Transverse colon (tissue), 4 donors: ENCODE measurements at regions not wholly inside any gene's neighbourhood (a gene's known extent, or its start where the extent isn't known, plus 50 kb on each side); places are given as distances from the start of the nearest gene placed in this dataset.
"Not testable (repeated sequence)": the region's sequence is repeated elsewhere in the genome, so short reads cannot be mapped to it uniquely, and the experiment has no call there.

ENCODE experiments used
- DNase-seq: peaks from one replicate; pipeline ENCODE4 v3.0.0-alpha.2; 2019
- H3K27ac ChIP-seq, 4 donors: fragments of 200-600 bp; sonication (generic); 2 replicates each; pipeline ENCODE4 v1.5.1; 2016 to 2018; ENCODE audit warnings: inconsistent platforms in 4 of 4
- H3K27me3 ChIP-seq: fragments of 200-600 bp; sonication (generic); 2 replicates; pipeline ENCODE4 v1.5.1; 2017; ENCODE audit warnings: inconsistent platforms
- H3K36me3 ChIP-seq, 4 donors: fragments of 200-600 bp; sonication (generic); 2 replicates each; pipeline ENCODE4 v1.5.1; 2017 to 2019; ENCODE audit warnings: inconsistent platforms in 4 of 4
- H3K4me1 ChIP-seq, 4 donors: fragments of 200-600 bp; sonication (generic); 2 replicates each; pipeline ENCODE4 v1.5.1; 2017 to 2020; ENCODE audit warnings: inconsistent platforms in 4 of 4
- H3K4me3 ChIP-seq, 4 donors: fragments of 200-600 bp; sonication (generic); 1 replicate in 1 of 4; 2 replicates in 3 of 4; pipeline versions ENCODE4 v1.5.1 to v1.6.1; 2017 to 2019; ENCODE audit warnings: inconsistent platforms in 4 of 4
- H3K9me3 ChIP-seq, 2 donors: fragments of 200-600 bp; sonication (generic); 2 replicates each; pipeline ENCODE4 v1.5.1; 2017 to 2019; ENCODE audit warnings: inconsistent platforms in 2 of 2
- EP300 ChIP-seq: sonication (generic); formaldehyde crosslinking; IDR thresholded peaks from one replicate; pipeline ENCODE4 v1.6.1; 2017; ENCODE audit warnings: antibody characterized with exemption, low read depth
- POLR2A ChIP-seq: fragments of 450-650 bp; IDR thresholded peaks from one replicate; pipeline ENCODE4 v1.6.1; 2016; ENCODE audit warnings: antibody characterized with exemption, mild to moderate bottlenecking, moderate library complexity
- POLR2AphosphoS5 ChIP-seq, 3 donors: sonication (generic); formaldehyde crosslinking; IDR thresholded peaks; one replicate each; pipeline ENCODE4 v1.6.1; 2016; ENCODE audit warnings: antibody characterized with exemption in 3 of 3
- WGBS, 2 donors: methylation state at CpG; one replicate each; pipeline ENCODE4 v1.1.5; 2018; ENCODE audit warnings: low coverage in 1 of 2; 5-methylcytosine and 5-hydroxymethylcytosine counted together
- in situ Hi-C, 4 donors: fragments of 200-750 bp; cut with MboI; loops; one replicate each; pipeline versions ENCODE4 v1.15.0 to v1.15.1; 2017; ENCODE audit warnings: low sequenced_read_pairs in 3 of 4, low pct_ligation_motif_present in 1 of 4, low pct_unique_long_range_greater_than_20kb in 1 of 4
- intact Hi-C: fragments of 100-400 bp; cut with DNase I; formaldehyde crosslinking; loops from one replicate; pipeline ENCODE4 v1.15.1; 2023; ENCODE audit warnings: low total_unique reads
- TF ChIP-seq, protein P1 (sequence below), 5 experiments: fragments of 200-600 bp in 3 of 5; fragments of 450-650 bp in 2 of 5; sonication (generic) in 3 of 5; IDR thresholded peaks; 1 replicate in 2 of 5; 2 replicates in 3 of 5; pipeline ENCODE4 v1.5.1; 2016 to 2017; ENCODE audit warnings: antibody characterized with exemption in 5 of 5, inconsistent platforms in 3 of 5, mild to moderate bottlenecking in 2 of 5, moderate library complexity in 1 of 5

DNA sequence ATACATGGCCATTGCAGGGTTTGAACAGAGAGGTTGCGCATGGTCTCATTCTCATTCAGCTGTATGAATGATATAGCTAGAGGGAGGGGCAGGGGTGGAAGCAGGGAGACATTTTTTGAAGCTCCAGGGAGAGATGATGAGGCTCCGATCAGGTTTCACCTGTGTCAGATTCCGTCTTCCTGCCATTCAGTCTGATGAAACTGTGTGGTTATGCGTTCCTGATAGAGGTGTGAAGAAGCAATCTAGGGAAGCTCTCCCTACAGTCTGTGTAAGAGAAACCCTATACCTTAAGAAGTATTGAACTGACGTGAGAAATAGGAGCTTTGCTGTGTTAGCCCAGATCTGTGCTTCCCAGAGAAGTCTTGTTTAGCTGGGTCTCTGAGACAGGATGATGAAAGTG, 171.9 kb upstream of the NDN start:
- Histone ChIP-seq H3K36me3 (no peaks in the 10 kb centered on the region), H3K9me3 (no peaks in the 10 kb centered on the region), H3K27ac (no peak overlapping the region), H3K4me3 (no peak overlapping the region), H3K27me3 (peaks cover 4% of the 10 kb centered on the region), H3K4me1 (no peaks in the 10 kb centered on the region)
- WGBS, 2 donors: 85% methylated on average over 5 of the region's 5 CpGs; no CpG with 5 or more reads in 1 of the 2 donors
- intact Hi-C loops: no loop called here
- TF ChIP-seq POLR2AphosphoS5 (IDR thresholded peaks at IDR 0.05): no peak
- TF ChIP-seq POLR2A: no peak
- TF ChIP-seq, protein P1, sequence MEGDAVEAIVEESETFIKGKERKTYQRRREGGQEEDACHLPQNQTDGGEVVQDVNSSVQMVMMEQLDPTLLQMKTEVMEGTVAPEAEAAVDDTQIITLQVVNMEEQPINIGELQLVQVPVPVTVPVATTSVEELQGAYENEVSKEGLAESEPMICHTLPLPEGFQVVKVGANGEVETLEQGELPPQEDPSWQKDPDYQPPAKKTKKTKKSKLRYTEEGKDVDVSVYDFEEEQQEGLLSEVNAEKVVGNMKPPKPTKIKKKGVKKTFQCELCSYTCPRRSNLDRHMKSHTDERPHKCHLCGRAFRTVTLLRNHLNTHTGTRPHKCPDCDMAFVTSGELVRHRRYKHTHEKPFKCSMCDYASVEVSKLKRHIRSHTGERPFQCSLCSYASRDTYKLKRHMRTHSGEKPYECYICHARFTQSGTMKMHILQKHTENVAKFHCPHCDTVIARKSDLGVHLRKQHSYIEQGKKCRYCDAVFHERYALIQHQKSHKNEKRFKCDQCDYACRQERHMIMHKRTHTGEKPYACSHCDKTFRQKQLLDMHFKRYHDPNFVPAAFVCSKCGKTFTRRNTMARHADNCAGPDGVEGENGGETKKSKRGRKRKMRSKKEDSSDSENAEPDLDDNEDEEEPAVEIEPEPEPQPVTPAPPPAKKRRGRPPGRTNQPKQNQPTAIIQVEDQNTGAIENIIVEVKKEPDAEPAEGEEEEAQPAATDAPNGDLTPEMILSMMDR (IDR thresholded peaks at IDR 0.05): no peak
- no peak for TF ChIP-seq EP300
- in situ Hi-C loops: loop anchor here in 3 of 4 donors (10.0 to 25.0 kb wide), 2 partner anchors 214 to 222 kb away; partner anchors contain the start of gene MAGEL2 (in 3 of the 3)
- no peak for DNase-seq

DNA sequence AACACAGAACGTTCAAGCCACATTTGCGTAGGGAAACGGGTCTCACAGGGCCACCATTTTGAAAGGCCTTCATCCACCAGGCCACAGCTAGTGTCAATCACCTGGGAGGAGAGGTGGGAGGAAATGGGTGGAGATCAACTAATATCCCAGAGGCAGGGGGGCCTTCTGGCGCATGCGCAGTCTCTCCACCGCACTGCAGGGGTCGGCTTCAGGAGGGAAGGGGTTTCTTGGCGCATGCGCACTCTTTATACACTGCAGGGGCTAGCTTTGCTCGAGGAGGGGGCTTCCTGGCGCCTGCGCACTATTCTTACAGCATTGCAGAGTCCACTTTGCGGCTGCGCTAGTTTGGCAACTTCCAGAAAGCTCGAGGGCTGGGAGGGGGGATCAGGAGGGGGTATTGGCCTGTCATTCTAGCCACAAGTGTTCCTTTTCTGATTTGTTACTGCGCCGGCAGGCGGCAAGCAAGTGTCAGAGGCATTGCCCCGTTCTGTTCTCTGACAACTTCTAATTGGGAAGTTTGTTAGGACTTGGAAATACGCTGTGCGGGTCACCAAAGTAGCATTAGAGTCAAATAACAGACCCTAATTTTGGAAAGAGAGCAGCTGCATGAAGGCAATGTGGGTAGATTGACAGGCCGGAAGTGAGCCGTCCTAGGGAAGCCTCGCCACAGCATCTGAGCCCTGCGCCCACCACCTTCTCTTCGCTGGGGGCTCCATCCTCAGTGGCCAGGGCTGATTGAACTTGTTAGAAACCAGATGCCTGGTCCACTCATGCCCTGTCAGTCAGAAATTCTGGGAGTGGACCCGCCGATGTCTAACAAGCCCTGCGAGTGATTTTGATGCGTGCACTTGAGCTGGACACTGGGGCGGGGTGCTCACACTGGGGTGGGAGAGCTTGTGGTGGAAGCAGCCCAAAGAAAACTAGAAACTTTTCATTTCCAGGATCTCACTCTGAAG, 173.5 kb upstream of the NDN start:
- in situ Hi-C loops (loop anchor here in 2 of 4 donors (10.0 to 25.0 kb wide), 2 partner anchors 216 to 223 kb away; partner anchors contain the start of gene MAGEL2 (in 2 of the 2)), intact Hi-C loops (no loop called here)
- no peak for DNase-seq
- TF ChIP-seq POLR2A (no peak), EP300 (no peak), POLR2AphosphoS5 (IDR thresholded peaks at IDR 0.05) (no peak)
- TF ChIP-seq, protein P1 (IDR thresholded peaks at IDR 0.05): no peak
- Histone ChIP-seq H3K4me3 (no peak overlapping the region), H3K9me3 (no peaks in the 10 kb centered on the region), H3K27ac (no peak overlapping the region), H3K4me1 (no peaks in the 10 kb centered on the region), H3K36me3 (no peaks in the 10 kb centered on the region), H3K27me3 (peaks cover 4% of the 10 kb centered on the region)
- WGBS, 2 donors: 50 to 74% methylated on average over 7 to 31 of the region's 31 CpGs

DNA sequence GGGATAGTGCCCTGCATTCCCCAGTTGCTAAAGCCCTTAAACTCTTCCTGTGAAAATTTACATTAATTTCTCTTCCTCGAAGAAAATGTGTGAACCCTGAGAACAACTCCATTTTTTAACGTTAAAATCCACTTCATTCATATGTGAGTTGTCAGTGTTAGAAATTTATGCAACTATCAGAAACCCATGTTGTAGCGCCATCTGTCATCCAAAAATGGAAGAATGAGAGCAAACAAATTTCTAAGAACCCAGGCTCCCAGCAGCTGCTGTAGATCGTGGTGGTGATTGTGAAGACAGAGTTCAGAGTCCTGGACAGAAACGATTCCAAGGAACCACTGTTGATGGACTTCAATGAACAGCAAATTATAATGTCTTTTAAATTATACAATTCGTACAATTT, 179.7 kb upstream of the NDN start:
- H3K36me3 ChIP-seq: no peaks in the 10 kb centered on the region
- no peaks in the 10 kb centered on the region for H3K9me3 ChIP-seq
- in situ Hi-C loops: loop anchor here in 2 of 4 donors (10.0 to 25.0 kb wide), 2 partner anchors 222 to 230 kb away; partner anchors contain the start of gene MAGEL2 (in 2 of the 2)
- H3K4me3 ChIP-seq: no peak overlapping the region
- TF ChIP-seq POLR2AphosphoS5 (IDR thresholded peaks at IDR 0.05) (no peak), EP300 (no peak), POLR2A (no peak)
- TF ChIP-seq, protein P1 (IDR thresholded peaks at IDR 0.05): peak in 3 of 5 experiments; percentile 16 to 30 (median 20)
- intact Hi-C loops: no loop called here
- H3K27me3 ChIP-seq: no peaks in the 10 kb centered on the region
- no peak overlapping the region for H3K27ac ChIP-seq
- DNase-seq: no peak
- no peaks in the 10 kb centered on the region for H3K4me1 ChIP-seq
- 19 to 32% methylated on average over 4 to 6 of the region's 6 CpGs for WGBS, 2 donors

DNA sequence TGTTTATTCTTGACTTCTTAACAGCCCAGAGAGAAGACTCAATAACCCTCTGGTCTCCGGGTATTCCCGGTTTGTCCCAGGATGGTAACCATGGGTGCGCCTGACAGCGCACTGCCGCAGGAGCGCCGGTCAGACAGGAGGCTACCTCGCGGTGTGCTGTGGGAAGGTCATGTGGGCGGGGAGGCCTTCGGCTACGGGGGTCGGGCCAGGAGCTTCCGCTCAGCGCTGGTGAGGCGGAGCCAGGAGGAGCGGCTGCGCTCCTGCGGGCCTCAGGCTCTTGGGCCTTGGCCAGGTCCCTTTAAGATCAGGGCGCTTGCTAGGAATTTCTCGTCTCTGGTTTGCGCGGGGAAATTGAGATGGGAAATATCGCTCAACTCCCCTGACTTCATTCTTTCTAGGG, 182.3 kb upstream of the NDN start:
- WGBS, 2 donors: 55 to 75% methylated on average over 4 to 24 of the region's 24 CpGs
- peak; percentile 37 for DNase-seq
- intact Hi-C loops: no loop called here

DNA sequence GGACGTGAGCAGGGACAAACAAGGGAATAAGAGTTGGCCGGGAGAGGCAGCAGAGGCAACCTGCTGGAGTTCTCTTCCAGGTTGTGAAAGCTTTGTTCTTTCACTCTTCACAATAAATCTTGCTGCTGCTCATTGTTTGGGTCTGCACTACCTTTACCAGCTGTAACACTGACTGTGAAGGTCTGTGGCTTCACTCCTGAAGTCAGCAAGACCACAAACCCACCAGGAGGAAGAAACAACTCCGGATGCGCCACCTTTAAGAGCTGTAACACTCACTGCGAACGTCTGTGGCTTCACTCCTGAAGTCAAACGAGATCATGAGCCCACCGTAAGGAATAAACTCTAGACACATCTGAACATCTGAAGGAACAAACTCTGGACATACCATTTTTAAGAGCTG, 186.5 kb upstream of the NDN start:
- H3K27me3 ChIP-seq, DNase-seq, H3K4me3 ChIP-seq, intact Hi-C loops, H3K27ac ChIP-seq, H3K9me3 ChIP-seq, H3K4me1 ChIP-seq, H3K36me3 ChIP-seq: not testable (repeated sequence)
- 60 to 84% methylated on average over 1 to 8 of the region's 8 CpGs for WGBS, 2 donors
- in situ Hi-C loops: loop anchor here in 1 of 4 donors (25.0 kb wide), 1 partner anchor 236 kb away; the partner anchor contains the start of gene MAGEL2

More for the DNA sequence above, 182.3 kb upstream of the NDN start:
- H3K4me3 ChIP-seq: peak overlapping the region in 1 of 4 donors; percentile 8
- H3K27me3 ChIP-seq: no peaks in the 10 kb centered on the region
- in situ Hi-C loops: loop anchor here in 2 of 4 donors (10.0 to 25.0 kb wide), 2 partner anchors 225 to 232 kb away; partner anchors contain the start of gene MAGEL2 (in 2 of the 2)
- H3K36me3 ChIP-seq: no peaks in the 10 kb centered on the region
- no peak for TF ChIP-seq POLR2AphosphoS5 (IDR thresholded peaks at IDR 0.05)
- TF ChIP-seq POLR2A: no peak
- TF ChIP-seq, protein P1 (IDR thresholded peaks at IDR 0.05): no peak
- TF ChIP-seq EP300: no peak
- no peaks in the 10 kb centered on the region for H3K4me1 ChIP-seq
- H3K9me3 ChIP-seq: no peaks in the 10 kb centered on the region
- no peak overlapping the region for H3K27ac ChIP-seq
